Hematopoietic multipotent progenitor cell treated with erythropoietin and hydrocortisone succinate and interleukin-3 and kit ligand, for 15 days (in vitro differentiated cells): ENCODE measurements at regions not wholly inside any gene's neighbourhood (a gene's known extent, or its start where the extent isn't known, plus 50 kb on each side); places are given as distances from the start of the nearest gene placed in this dataset.

ENCODE experiments used
- DNase-seq: peaks from one replicate; pipeline ENCODE4 v3.0.0-alpha.2; 2015; ENCODE audit warnings: low spot score

GRCh38 chr5:74916831-74917710 is 50.9 kb upstream of the FAM169A start:
- no peak for DNase-seq
